ENCODE measurements at regions not wholly inside any gene's neighbourhood (a gene's known extent, or its start where the extent isn't known, plus 50 kb on each side); places are given as distances from the start of the nearest gene placed in this dataset.

DNA sequence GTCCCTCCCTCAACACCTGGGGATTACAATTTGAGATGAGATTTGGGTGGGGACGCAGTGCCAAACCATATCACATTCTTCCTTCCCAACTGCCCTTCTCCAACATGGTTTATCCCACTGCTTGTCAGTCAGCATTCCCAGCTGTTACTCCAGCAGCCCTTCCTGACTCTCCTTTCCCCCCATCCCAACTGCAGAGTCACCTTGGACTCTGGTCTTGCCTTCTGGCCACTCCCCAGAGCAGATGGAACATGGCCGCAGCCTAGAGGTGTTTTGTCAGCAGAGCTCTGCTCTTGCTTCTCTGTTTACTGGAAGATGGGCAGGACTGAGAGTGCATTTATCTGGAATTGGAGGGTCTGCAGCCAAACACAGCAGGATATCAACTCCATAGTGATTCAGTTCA is 51.2 kb upstream of the MEX3C start:
- Mint-ChIP-seq H3K4me3 (no peak overlapping the region), H3K4me1 (peaks cover 5% of the 10 kb centered on the region), H3K36me3 (ENCODE audit: low read depth) (no peaks in the 10 kb centered on the region), H3K9me3 (peaks cover 4% of the 10 kb centered on the region), H3K27ac (ENCODE audit: unreplicated experiment) (no peak overlapping the region), H3K27me3 (ENCODE audit: low read depth) (no peaks in the 10 kb centered on the region)
- no peak for DNase-seq (ENCODE audit: low read depth, low spot score)
- TF ChIP-seq, protein P1, sequence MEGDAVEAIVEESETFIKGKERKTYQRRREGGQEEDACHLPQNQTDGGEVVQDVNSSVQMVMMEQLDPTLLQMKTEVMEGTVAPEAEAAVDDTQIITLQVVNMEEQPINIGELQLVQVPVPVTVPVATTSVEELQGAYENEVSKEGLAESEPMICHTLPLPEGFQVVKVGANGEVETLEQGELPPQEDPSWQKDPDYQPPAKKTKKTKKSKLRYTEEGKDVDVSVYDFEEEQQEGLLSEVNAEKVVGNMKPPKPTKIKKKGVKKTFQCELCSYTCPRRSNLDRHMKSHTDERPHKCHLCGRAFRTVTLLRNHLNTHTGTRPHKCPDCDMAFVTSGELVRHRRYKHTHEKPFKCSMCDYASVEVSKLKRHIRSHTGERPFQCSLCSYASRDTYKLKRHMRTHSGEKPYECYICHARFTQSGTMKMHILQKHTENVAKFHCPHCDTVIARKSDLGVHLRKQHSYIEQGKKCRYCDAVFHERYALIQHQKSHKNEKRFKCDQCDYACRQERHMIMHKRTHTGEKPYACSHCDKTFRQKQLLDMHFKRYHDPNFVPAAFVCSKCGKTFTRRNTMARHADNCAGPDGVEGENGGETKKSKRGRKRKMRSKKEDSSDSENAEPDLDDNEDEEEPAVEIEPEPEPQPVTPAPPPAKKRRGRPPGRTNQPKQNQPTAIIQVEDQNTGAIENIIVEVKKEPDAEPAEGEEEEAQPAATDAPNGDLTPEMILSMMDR (conservative IDR thresholded peaks at IDR 0.05), result no peak

DNA sequence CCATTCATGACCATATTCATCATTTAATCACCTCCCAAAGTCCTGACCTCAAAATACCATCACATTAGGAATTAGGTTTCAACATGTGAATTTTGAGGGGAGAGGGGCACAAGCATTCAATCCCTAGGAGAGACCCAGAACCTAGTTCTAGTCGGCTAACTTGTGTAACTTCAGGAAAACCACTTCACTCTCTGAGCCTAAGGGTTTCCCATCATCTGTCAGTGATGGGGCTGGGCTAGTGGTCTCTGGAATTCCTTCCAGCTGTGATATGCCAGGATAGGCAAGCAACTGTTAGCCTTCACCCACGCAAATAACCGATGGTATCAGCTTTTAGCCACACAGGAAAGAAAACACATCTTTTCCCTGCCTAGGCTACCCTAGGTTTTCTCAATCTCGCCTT is 52.5 kb upstream of the MEX3C start:
- Mint-ChIP-seq H3K27ac (ENCODE audit: unreplicated experiment) (no peak overlapping the region), H3K36me3 (ENCODE audit: low read depth) (no peaks in the 10 kb centered on the region), H3K4me1 (peaks cover 5% of the 10 kb centered on the region), H3K4me3 (no peak overlapping the region), H3K9me3 (peaks cover 4% of the 10 kb centered on the region), H3K27me3 (ENCODE audit: low read depth) (no peaks in the 10 kb centered on the region)
- TF ChIP-seq, protein P1 (conservative IDR thresholded peaks at IDR 0.05), result no peak
- no peak for DNase-seq (ENCODE audit: low read depth, low spot score)

DNA sequence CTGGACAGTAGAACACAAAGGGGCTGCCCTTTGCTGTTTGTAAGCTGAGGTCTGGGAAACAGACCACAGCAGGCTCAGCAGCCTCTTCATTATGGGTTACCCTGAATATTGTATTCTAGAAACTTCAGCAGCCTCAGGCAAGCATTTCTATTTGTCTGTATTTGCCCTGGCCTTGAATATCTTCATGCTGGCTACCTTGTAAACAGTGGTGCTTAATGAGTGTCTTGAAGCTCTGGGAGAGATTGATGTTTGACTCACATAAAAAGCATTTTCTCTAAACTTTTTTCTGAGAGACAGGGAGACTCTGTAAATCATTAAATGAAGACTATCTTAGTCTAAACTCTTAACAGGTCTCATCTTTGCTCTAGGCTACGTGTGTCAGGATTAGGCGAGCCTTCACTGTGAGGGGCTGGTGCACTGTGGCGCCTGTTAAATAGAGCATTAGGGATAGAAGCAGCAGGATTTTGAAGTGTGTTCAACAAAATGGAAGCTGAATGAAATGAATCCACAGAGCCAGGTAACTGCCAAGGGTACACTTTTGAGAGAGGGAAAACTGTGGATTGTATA is 53.1 kb upstream of the MEX3C start:
- Mint-ChIP-seq H3K4me3 (no peak overlapping the region), H3K27ac (ENCODE audit: unreplicated experiment) (no peak overlapping the region), H3K36me3 (ENCODE audit: low read depth) (no peaks in the 10 kb centered on the region), H3K9me3 (peaks cover 4% of the 10 kb centered on the region), H3K4me1 (peaks cover 5% of the 10 kb centered on the region), H3K27me3 (ENCODE audit: low read depth) (no peaks in the 10 kb centered on the region)
- TF ChIP-seq, protein P1 (conservative IDR thresholded peaks at IDR 0.05), result no peak
- no peak for DNase-seq (ENCODE audit: low read depth, low spot score)

DNA sequence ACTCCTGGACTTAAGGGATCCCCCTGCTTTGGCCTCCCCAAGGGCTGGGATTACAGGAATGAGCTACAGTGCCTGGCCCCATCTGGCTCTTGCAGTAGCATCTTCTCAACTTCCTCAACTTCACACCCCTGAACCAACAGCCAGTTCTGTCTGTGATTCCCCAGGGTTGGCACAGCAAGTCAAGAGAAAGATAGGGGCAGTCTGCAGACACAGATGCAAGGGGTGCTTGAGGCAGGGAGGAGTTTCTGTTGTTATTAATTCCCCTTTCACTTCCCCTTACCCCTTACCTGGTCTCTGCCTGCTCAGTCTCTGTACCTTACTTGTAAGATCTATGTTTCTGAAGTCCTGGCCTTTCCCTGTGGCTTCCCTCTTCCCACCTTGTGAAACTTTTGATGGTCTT is 54.1 kb upstream of the MEX3C start:
- no peak for DNase-seq (ENCODE audit: low read depth, low spot score)
- H3K27me3 Mint-ChIP-seq (ENCODE audit: low read depth), result no peaks in the 10 kb centered on the region
- no peak overlapping the region for H3K4me3 Mint-ChIP-seq
- H3K9me3 Mint-ChIP-seq, result peaks cover 4% of the 10 kb centered on the region
- TF ChIP-seq, protein P1 (conservative IDR thresholded peaks at IDR 0.05), result no peak
- H3K36me3 Mint-ChIP-seq (ENCODE audit: low read depth), result no peaks in the 10 kb centered on the region
- H3K4me1 Mint-ChIP-seq, result peaks cover 5% of the 10 kb centered on the region
- H3K27ac Mint-ChIP-seq (ENCODE audit: unreplicated experiment), result peak overlapping the region; percentile 72

DNA sequence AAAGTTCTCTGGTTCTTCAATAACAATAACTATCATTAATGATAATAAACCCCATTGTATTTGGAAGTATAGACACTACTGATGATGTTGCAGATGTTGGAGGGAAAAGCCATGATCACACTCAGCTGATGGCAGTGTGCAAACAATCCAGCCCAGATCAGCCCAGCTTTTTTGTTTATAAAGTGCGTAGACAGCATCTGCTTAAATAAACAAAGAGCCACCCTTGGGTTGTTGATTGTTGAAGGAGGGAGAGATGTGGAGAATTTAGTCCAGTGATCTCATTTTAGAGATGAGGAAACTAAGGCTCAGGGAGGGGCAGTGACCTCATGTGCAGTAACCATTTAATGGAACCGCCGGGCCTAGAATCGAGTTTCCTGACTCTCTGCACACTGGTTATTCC is 56.0 kb upstream of the MEX3C start:
- TF ChIP-seq, protein P1 (conservative IDR thresholded peaks at IDR 0.05), result no peak
- DNase-seq (ENCODE audit: low read depth, low spot score), result no peak
- peaks cover 5% of the 10 kb centered on the region for H3K4me1 Mint-ChIP-seq
- peaks cover 9% of the 10 kb centered on the region for H3K9me3 Mint-ChIP-seq
- H3K27me3 Mint-ChIP-seq (ENCODE audit: low read depth), result no peaks in the 10 kb centered on the region
- no peak overlapping the region for H3K4me3 Mint-ChIP-seq
- H3K36me3 Mint-ChIP-seq (ENCODE audit: low read depth), result no peaks in the 10 kb centered on the region
- no peak overlapping the region for H3K27ac Mint-ChIP-seq (ENCODE audit: unreplicated experiment)
